Right ventricle myocardium inferior (tissue), 1 donor: ENCODE measurements at regions not wholly inside any gene's neighbourhood (a gene's known extent, or its start where the extent isn't known, plus 50 kb on each side); places are given as distances from the start of the nearest gene placed in this dataset.
"Not testable (repeated sequence)": the region's sequence is repeated elsewhere in the genome, so short reads cannot be mapped to it uniquely, and the experiment has no call there.

Experiments used
- ATAC-seq: fragments of 200-7000 bp; cut with Tn5 transposase; one replicate; pipeline ENCODE4 v1.9.1; 2020; ENCODE audit warnings: mild to moderate bottlenecking, moderate library complexity
- DNase-seq: peaks from one replicate; pipeline ENCODE4 v3.0.0; 2021; ENCODE audit errors: missing footprints
- intact Hi-C: fragments of 100-400 bp; cut with DNase I; formaldehyde crosslinking; loops from one replicate; pipeline ENCODE4 v1.11.0; 2022
- donor health status: DM: no; HTN: yes; CAD: no; lungs with severe emphysema.

DNA sequence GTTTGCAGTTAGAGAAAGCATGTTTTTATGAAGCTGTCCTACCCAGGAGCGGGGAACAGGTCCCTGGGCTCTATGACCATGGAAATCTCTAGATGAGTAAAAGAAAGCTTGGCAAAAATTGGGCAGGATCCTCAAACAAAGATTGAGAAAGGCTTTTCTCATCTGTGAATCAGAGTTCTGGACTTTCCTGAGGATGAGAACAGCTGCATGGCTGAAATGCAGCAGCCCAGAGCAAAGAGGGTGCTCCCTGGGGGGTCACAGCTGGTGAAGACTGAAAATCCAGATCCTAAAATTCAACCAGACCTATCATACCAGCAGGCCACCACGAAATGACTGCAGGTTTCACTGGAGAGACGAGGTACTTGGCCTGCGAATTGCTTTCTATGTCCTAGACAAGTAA, 65.7 kb upstream of the APP start:
- no peak for DNase-seq
- no peak for ATAC-seq
- intact Hi-C loops, result no loop called here

DNA sequence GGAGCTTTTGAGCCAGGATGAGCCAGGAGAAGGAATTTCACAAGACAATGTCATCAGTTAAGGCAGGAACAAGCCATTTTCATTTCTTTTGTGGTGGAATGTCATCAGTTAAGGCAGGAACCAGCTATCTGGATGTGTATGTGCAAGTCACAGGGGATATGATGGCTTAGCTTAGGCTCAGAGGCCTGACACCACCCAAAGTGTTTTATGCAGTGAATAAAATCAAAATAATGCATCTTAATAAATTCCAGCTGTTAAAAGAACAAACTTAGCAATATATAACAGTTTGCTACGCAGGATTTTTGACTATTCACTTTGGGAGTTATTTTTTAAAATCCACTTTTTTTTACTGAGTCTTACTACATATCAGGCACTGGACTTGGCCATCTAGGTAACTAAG, 62.7 kb upstream of the APP start:
- ATAC-seq, DNase-seq, intact Hi-C loops: not testable (repeated sequence)

DNA sequence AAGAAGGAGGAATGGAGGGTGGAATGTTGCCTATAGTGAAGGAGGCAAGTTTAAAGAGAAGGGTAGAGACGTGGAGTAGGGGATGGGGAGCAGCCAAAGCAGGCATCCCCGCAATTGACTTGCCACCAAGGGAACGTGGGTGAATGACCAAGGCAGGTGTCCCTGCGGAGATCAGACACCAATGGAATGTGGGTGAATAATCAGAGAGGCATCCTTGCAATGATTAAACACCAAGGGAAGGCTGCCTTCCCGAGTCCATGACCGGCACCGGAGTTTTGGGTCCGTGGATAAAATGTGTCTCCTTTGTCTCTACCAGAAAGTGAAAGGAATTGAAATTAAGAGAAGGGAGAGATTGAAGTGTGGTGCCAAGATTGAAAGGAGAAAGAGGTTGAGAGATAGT, 61.9 kb upstream of the APP start:
- not testable (repeated sequence) for ATAC-seq

DNA sequence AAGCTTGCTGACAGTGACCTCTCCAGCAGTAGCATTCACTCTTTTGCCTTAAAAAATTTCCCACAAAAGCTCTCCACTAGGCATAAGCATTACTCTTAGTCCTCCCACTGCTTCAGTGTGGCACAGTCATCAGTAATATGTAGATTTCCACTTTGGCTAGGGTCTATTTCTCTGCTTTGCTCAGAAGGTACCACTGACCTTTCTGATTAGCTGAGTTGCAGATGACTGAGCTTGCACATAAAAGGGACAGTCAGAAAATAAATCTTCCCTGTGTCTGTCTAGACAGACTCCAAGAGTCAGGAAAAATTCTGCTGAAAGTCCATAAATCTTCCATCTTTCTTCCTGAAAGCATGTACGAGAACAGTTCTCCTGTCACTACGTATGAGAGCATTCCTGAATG, 56.6 kb upstream of the APP start:
- no peak for DNase-seq
- ATAC-seq, result no peak
- intact Hi-C loops, result no loop called here

More for the DNA sequence above, 61.9 kb upstream of the APP start:
- DNase-seq, intact Hi-C loops: not testable (repeated sequence)

DNA sequence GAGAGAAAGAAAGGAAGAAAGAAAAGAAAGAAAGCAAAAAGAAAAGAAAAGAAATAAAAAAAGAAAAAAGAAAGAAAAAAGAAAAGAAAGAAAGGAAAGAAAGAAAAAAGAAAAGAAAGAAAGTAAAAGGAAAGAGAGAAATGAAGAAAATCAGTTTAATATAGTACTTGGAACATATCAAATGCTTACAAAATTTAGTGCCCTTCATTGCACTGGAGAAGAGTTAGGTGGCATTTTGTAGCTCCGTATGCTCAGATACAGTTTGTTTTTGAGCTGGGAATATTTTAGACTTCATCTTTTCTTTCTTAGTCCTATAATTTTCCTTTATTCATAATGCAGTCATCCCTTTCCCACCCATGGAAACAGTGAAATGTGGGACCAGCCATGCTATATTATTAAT, 56.2 kb upstream of the APP start:
- DNase-seq (no peak), ATAC-seq (no peak)
- intact Hi-C loops, result no loop called here

DNA sequence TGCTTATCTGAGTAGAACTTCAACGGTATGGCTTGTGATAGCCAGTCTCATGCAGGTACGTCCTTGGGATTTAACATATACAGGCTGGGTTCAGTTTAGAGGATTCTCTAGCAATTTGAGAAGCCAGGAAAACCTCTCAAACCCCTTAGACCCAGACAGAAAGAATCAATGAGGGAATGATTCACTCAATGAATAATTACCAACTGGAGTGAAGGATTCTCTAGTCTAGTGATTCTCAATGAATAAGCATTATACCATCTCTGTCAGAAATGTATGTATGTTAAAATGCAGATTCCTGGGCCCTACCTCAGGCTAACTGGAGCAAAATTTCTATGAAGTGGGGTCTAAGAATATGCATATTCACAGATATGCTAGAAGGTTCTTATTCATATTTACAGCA, 54.5 kb upstream of the APP start:
- ATAC-seq (no peak), DNase-seq (no peak)
- intact Hi-C loops, result no loop called here

DNA sequence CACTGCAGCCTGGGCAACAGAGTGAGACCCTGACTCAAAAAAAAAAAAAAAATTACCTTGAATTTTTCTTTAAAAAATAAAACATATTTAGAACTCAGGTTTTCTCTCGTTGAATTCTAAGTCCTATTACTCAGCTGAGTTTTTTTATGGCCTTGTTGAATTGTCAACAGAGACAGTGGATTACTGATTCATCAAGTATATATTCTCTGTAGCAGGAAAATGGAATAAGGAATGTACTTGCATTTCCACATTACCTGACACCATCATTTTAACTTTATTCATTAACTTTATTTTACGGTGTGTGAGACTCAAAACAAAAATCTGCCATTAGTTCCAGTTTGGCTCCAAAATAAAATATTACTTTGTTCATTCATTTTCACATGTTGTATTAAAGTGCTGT, 53.8 kb upstream of the APP start:
- no peak for DNase-seq
- no peak for ATAC-seq
- intact Hi-C loops, result no loop called here
